D721Med (cell line): ENCODE measurements at regions not wholly inside any gene's neighbourhood (a gene's known extent, or its start where the extent isn't known, plus 50 kb on each side); places are given as distances from the start of the nearest gene placed in this dataset.
"Not testable (repeated sequence)": the region's sequence is repeated elsewhere in the genome, so short reads cannot be mapped to it uniquely, and the experiment has no call there.

Experiments
- DNase-seq: peaks from one replicate; pipeline ENCODE4 v3.0.0; 2011; ENCODE audit warnings: low spot score; ENCODE audit not compliant: insufficient read length
- FAIRE-seq: peaks from 2 replicates; lab custom pipeline; 2011; peaks lifted over from hg19 to GRCh38; lab: Jason Lieb, UNC
- CTCF ChIP-seq: IDR thresholded peaks from 2 replicates; pipeline ENCODE4 v1.5.1; 2012; ENCODE audit warnings: mild to moderate bottlenecking, control low read depth; ENCODE audit not compliant: insufficient read depth; ENCODE audit errors: missing control alignments

DNA sequence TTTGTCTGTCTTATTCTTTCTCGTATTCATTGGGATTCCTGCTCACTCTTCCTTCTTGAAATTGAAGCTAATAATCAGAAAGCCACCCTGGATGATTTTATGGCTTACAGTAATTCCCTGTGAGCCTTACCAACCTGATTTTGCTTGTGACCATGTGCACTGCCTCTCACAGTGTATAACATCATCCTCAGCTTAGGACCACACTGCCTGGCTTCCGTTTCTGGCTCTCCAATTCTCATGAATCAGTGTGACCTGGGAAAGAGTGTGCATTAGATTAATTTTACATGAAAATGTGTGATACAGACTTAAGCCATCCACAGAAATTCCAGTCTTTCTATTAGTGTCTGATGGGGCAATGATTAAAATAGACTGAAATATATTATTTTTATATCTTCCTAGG, 126.8 kb upstream of the DMRT1 start:
- no peak for TF ChIP-seq CTCF
- no peak for FAIRE-seq
- DNase-seq = no peak

GRCh38 chr9:715300-715699, 126.2 kb upstream of the DMRT1 start:
- TF ChIP-seq CTCF = no peak
- DNase-seq (no peak), FAIRE-seq (no peak)

DNA sequence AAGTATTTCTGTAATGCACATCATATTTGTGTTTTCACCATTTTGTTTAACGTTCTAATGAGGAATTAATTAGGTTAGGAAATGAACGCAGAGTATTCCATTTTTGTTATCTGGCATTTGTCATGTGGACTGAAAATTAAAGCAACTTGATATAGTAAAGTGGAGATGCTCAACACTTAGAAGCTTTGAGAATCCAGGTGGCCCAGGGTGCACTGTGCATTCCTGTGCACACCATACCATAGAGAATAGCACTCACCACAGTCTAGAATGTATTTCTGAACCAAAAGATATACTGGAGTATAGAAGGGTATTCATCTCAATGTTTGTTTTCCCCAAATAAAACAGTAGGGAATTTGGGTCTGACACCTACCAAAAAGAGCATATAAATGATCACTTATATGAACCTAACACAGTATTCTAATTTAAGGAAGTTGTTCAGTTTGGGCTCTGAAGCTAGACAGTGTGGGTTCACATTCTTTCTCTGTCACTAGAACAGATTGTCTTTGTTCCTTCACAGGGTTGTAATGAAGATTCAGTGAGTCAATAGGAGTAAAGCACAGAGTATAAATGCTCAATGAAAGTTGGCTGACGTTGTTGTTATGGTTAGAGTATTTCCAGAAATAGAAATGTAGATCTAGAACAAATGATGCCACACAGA, 125.6 kb upstream of the DMRT1 start:
- FAIRE-seq (no peak), DNase-seq (no peak)
- TF ChIP-seq CTCF = no peak

- no peak for TF ChIP-seq CTCF
- FAIRE-seq (no peak), DNase-seq (no peak)
These were observed 123.8 kb upstream of the DMRT1 start for GRCh38 chr9:717722-718121.

GRCh38 chr9:720239-720881, 121.1 kb upstream of the DMRT1 start:
- no peak for TF ChIP-seq CTCF
- DNase-seq (no peak), FAIRE-seq (no peak)

GRCh38 chr9:722388-722980, 119.0 kb upstream of the DMRT1 start:
- DNase-seq (no peak), FAIRE-seq (no peak)
- no peak for TF ChIP-seq CTCF

DNA sequence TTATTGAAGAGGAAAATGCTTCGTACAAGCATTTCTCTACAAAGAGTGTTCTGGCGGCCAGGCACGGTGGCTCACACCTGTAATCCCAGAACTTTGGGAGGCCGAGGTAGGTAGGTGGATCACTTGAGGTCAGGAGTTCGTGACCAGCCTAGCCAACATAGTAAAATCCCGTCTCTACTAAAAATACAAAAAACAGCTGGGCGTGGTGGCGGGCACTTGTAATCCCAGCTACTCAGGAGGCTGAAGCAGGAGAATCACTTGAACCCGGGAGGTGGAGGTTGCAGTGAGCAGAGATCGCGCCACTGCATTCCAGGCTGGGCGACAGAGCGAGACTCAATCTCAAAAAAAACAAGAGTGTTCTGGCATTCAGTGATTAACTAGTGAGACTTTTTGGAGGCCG, 117.0 kb upstream of the DMRT1 start:
- DNase-seq, FAIRE-seq: not testable (repeated sequence)
